SH-SY5Y (cell line): ENCODE measurements at regions not wholly inside any gene's neighbourhood (a gene's known extent, or its start where the extent isn't known, plus 50 kb on each side); places are given as distances from the start of the nearest gene placed in this dataset.

ENCODE experiments used
- GATA2 ChIP-seq: IDR thresholded peaks from 2 replicates; pipeline ENCODE4 v1.6.1; 2011; ENCODE audit warnings: mild to moderate bottlenecking, low read depth, low read length
- GATA3 ChIP-seq: IDR thresholded peaks from 2 replicates; pipeline ENCODE4 v1.6.1; 2011; ENCODE audit warnings: low read depth, mild to moderate bottlenecking, low read length, moderate library complexity

GRCh38 chr6:115854866-115855665 is 205.6 kb downstream of the FRK start:
- TF ChIP-seq GATA2 (no peak), GATA3 (no peak)
